Epidermal melanocyte (primary cell): ENCODE measurements at regions not wholly inside any gene's neighbourhood (a gene's known extent, or its start where the extent isn't known, plus 50 kb on each side); places are given as distances from the start of the nearest gene placed in this dataset.
"Not testable (repeated sequence)": the region's sequence is repeated elsewhere in the genome, so short reads cannot be mapped to it uniquely, and the experiment has no call there.

Experiments
- DNase-seq: peaks from one replicate; pipeline ENCODE4 v3.0.0; 2011; ENCODE audit warnings: low spot score; ENCODE audit not compliant: insufficient read length

GRCh38 chr7:24395512-24395911 is 111.5 kb downstream of the NPY start:
- no peak for DNase-seq

DNA sequence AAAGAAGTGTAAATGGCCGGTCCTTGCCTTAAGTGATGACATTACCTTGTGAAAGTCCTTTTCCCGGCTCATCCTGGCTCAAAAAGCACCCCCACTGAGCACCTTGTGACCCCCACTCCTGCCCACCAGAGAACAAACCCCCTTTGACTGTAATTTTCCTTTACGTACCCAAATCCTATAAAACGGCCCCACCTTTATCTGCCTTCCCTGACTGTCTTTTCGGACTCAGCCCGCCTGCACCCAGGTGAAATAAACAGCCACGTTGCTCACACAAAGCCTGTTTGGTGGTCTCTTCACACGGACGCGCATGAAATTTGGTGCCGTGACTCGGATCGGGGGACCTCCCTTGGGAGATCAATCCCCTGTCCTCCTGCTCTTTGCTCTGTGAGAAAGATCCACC is 112.4 kb downstream of the NPY start:
- not testable (repeated sequence) for DNase-seq

GRCh38 chr7:24401628-24402593 is 117.9 kb downstream of the NPY start:
- no peak for DNase-seq

- DNase-seq, result no peak
Measured at GRCh38 chr7:24402655-24403054, 118.7 kb downstream of the NPY start.

DNA sequence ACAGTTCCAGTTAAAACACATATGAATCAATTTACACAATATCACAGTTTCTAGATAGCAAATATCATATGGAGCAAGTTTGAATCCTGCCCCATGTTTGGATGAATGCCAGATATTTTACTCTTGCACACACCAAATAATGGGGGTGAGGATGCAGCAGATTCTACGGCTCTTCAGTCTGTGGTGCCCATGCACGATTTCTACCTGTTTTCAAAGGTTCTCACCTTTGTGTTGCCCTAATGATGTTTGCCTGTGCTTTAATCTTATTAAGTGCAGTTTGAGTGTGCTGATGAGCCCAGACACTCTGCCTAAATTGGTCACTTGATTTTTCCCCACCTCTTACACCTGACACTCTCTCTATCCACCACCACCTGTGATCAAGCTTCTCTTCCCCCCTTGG is 119.6 kb downstream of the NPY start:
- DNase-seq, result no peak

- DNase-seq, result no peak
Measured at GRCh38 chr7:24404315-24404714, 120.3 kb downstream of the NPY start.

DNA sequence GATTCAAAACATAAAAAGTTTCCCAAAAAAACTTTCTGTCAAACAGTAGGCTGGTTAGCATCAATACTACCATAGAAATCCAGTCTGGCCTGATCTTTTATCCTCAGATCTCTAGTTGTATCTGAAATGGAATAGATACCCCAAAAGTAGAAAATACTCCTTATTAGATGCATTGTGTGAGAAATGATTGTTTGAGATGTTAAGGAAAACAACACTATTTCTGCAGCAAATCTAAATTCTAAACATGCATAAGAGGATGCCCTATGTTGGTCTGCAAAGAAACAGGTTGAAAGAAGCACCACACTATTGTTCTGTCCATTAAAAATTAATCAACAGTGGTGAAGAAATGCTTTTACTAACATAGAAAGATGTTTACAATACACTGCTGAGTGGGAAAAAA is 121.0 kb downstream of the NPY start:
- no peak for DNase-seq

GRCh38 chr7:24406053-24406788 is 122.2 kb downstream of the NPY start:
- DNase-seq, result no peak

DNA sequence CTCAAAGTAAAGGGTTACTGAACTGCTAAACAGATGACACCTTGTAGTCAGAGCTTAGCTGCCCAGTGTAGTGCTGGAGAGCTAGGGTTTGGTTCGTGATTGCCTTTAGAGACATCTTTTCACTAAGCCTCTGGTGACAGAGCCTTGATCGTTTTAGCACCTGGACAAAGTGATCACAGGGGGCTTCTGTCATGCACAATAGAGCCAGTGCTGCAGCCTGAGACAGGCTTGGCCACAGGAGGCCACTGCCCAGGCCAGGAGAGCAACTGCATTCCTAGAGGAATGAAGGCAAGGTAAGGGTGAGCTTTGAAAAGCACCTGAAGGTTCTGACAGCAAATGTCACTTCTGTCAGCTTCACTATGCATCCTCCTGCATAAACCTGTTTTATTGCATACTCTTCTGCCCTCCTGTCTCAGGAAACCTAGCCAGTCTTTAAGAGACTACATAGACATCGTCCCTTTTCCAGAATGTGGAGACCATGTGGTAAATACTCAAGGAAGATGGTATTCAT is 122.9 kb downstream of the NPY start:
- no peak for DNase-seq

GRCh38 chr7:24407965-24408364 is 124.0 kb downstream of the NPY start:
- no peak for DNase-seq

- no peak for DNase-seq
Measured at GRCh38 chr7:24408798-24409430, 124.9 kb downstream of the NPY start.

DNA sequence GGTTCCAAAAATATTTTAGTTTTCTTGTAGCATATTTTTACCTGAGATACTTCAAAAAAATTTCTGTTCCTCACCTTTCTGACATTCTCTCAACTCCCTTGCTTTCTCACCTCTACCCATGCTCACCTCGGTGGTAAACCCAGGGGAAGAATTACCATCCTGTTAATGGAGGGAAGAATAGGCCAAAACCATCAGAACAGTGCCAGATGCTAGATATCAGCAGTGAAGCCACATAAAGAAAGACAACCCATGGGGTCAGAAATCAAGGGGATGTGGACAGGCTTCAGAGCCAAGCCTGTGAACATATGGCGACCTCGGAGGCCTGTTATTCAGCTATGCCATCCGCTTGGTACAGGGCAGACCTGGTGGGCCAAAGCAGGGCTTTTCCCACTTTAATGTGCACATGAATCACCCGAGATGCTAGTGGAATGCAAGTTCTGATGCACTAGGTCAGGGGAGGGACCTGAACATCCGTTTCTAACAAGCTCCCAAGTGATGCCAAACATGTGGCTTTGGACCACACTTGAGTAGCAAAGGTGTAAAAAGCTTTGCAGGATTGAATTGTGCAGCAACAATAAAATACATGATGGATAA is 125.5 kb downstream of the NPY start:
- no peak for DNase-seq

DNA sequence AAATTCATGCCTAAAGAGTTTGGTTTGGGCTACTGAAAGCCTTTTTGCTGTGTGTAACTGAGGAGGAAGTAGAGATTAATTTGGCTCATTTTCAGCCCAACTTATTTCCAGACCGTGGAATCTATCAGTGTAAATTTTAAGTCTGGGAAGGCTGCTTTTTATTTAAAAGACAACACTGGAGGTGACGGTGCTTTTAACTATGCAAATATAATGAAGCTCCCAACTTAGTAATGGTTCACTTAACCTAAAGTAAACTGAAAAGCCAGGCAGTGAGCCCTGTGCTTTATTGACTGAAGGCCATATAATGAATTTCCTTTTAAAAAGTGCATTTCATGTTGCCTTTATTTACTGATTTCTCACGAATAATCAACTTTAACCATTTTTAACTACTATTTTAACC is 127.2 kb downstream of the NPY start:
- DNase-seq, result no peak

DNA sequence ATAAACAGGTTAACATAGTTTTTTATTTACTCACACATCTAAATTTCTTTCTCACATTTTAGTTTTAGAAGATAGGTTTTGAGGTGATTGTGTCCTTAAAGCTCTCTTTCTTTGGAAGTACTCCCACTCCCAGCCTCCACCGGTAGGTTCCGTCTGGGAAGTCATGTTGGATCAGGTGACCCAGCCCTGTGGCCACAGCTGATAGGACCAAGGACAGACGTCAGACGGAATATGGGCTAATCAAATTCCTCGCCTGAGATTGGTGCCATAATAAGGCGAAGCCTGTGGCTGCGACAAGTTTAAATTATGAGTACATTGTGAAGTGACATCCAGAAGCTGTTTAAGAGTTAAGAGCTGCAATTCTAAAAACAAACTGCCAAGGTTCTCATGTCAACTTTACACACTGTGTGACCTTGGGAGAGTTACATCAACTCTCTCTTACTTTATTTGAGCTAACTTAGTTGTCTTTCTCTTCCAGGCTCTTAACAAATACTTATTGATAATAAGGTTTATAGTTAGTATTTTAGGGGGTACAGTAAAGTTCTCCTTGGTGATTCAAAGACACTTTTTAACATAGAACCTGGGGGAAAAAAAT is 133.6 kb downstream of the NPY start:
- DNase-seq, result no peak

- no peak for DNase-seq
Measured at GRCh38 chr7:24419077-24419476, 135.1 kb downstream of the NPY start.

GRCh38 chr7:24419511-24419910 is 135.5 kb downstream of the NPY start:
- no peak for DNase-seq

DNA sequence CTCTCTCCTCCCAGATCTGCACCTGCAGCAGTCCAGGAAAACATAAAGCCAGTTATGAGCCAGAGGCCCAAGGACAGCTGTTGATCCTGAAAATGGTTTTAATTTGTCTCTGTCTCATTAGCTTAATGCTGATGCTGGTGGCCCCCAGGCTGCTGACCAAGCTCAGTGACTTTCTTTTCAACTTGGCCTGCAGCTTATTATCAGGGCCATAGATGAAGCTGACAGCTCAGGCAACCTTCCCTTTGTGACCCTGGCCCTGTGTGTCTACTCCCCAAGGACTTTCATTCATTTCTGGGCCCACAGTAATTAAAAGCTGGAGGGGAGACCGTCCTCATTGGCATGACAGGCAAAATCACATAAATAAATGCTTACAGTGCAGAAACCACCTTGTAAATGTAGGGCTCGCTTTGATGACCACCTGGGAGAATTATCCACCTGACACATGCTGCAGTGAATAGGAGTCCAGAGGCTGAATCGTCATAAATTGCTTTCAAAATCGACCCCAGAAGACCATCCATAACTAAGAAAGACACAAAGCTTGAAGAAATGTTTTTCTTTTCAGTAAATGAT is 138.5 kb downstream of the NPY start:
- no peak for DNase-seq

GRCh38 chr7:24425664-24426063 is 141.7 kb downstream of the NPY start:
- DNase-seq, result no peak

GRCh38 chr7:24427048-24427447 is 143.1 kb downstream of the NPY start:
- no peak for DNase-seq

DNA sequence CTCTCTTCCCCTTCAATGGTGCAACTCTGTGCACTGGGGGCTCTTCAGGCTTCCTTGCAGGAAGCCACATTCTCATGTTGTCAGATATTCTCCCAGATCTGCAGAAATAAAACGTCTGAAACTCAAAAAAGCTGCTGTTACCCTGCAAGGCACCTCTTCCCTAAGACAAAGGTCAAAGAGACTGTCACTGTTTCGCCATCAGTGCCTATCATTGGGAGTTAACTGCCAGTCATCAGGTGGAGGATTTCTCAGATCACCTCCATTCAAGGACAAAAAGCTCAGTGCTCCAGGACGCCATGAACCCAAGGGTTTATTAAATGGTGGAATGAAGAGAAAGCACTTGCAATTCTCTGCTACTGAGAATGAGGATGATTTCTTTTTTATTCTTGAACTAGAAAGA is 144.6 kb upstream of the PALS2 start:
- DNase-seq, result no peak

GRCh38 chr7:24432677-24433076 is 140.6 kb upstream of the PALS2 start:
- DNase-seq, result no peak
